NCI-H146 treated with DMSO at 0.1 percent for 48 hours (cell line): ENCODE measurements at regions not wholly inside any gene's neighbourhood (a gene's known extent, or its start where the extent isn't known, plus 50 kb on each side); places are given as distances from the start of the nearest gene placed in this dataset.

Source experiments
- DNase-seq: peaks from one replicate; lab custom pipeline; 2025; ENCODE audit not compliant: unreplicated experiment; lab: John Stamatoyannopoulos, UW

DNA sequence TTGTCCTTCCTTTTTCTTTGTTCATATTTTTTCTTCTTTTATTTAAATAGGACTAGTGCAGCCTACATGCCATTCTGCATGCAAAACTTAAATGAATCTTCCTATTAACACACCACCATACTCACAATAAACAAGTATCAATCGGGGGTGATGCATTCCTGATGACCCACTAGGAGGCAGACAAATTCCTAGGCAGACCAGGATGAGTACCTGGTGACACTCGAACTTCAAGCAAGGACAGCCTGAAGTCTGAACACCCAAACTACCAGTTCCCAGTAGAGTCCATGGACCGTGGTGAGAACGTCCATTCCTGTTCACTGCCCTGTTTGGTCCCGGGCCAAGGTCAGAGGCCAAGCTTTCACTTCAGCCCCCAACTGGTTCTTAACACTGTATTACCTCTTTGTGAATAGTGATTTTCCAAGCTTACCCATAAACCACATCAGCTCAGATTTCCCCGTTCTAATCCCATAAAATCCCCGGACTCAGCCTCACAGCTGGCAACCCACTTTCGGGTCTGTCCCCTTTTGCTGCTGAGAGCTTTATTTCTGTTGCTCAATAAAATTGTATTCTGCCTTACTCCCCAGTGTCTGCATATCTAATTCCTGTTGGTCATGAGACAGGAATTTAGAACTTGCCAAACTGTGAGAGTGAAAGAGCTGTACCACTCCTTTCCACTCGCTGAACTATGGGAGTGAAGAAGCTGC, 1286.6 kb downstream of the FSTL5 start:
- no peak for DNase-seq

DNA sequence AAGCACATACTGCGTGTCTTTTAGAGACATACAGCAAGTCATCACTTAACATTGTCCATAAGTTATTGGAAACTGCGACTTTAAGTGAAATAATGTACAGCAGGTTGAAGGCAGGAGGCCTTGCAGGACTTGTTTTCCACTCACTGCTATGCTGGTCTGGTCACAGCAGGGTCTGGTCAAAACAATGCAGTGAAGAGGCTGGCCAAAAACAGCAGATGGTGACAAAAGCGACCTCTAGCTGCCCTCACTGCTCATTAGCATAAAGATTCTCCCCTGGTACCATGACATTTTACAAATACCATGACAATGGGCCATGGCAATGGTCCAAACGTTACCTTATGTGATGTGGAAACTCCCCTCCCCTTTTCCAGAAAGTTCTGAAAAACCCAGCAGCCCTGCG, 1283.6 kb downstream of the FSTL5 start:
- DNase-seq: no peak

DNA sequence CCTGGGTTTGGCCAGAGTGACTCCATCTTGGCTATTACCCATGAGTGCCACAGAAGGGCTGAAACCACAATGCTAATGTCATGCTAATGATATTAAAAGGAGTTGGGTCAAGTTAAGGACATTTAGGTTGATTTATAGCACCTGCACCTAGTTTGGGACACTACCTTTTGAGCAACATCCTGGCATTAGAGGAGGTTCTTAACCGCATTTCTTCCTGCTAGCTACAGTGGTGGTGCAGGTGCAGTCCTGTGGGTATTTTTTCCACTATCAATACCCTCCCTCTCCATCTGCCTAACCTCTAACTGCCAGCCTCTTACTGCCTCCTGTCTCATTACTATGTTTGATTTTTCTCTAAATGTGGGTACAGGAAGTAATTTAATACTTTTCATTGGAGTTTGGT, 1276.1 kb downstream of the FSTL5 start:
- no peak for DNase-seq

DNA sequence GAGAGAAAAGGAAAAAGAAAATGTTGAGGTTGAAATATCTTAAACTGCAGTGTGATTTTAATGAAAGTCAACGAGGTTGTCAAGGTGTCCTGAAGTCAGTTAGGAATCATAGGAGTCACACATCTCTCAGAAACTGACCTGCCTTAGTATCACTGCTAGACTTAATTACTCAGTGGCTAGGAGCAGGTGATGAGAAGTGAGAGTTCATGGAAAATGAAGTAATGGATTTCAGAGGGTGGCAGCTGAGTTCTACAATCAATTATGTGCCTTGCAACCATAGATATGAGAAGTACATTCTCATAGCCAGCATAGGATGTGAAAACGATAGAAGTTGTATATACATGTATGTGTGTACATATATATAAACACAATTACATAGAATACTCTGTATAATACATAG, 1269.7 kb downstream of the FSTL5 start:
- no peak for DNase-seq

DNA sequence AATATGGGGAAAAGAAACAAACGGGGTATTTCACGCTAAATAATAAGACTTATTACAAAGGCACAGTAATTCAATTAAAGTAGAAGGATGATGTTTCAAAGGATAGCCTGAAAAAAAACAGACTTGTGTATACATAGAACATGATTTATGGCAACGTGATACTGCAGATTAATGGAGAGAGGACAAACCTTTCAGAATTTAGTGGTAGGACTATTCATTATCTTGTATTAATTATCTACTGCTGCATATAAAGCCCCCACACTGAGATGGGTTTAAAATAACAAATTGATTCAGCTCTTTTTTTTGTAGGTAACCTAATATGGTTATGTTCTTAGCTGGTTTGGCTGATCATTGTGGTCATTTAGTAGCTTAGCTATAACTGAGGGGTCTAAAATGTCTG, 1269.0 kb downstream of the FSTL5 start:
- DNase-seq: no peak

DNA sequence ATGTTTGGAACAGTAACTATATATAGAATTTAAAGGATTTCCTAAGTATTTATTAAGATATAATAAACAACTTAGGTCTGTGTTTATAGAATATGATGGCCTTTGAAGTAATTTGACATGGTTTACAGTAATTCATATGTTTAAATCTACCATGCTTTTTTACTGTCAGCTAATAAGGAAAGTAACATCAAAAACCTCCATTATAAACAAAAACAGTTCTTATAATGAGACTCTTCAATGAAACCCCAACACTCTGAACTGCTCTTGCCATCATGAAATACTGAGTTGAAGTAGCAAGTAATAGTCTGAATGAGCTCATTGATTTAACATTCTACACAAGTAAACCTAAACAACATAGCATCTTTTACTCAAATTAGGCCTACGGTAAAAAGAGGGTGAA, 1236.5 kb downstream of the FSTL5 start:
- no peak for DNase-seq

DNA sequence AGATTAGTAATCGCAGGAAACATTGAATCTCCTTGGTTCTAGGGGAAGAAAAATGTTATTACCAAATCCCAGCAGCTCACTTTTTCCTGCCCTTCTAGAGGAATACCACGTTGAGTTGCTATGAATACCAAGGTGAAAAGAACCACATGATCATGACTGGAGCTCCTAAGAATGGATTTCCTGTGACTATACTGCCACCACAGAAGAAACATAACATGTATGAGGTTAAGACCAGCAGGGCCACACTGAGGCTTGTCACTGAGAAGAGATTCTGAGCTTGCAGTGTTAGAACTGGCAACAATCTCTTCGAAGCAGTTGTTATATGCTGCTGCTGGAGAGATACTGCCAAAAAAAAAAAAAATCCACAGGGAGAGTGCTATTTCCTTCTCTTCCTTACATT, 1235.3 kb downstream of the FSTL5 start:
- no peak for DNase-seq

DNA sequence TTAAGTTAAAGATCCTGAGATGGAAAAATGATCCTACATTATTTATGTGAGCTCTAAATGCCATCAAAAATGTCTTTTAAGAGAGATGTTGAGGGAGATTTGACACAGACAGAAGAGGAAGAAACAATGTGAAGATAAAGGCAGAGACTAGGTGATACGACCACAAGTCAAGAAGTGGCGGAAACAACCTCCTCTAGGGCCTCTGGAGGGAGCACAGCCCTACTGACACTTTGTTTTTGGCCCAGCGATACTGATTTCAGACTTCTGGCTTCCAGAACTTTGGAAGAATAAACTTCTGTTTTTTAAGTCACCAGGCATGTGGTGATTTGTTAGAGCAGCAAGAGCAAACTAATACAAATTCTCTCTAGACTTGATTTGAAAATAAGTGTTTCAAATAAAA, 1216.1 kb downstream of the FSTL5 start:
- no peak for DNase-seq

DNA sequence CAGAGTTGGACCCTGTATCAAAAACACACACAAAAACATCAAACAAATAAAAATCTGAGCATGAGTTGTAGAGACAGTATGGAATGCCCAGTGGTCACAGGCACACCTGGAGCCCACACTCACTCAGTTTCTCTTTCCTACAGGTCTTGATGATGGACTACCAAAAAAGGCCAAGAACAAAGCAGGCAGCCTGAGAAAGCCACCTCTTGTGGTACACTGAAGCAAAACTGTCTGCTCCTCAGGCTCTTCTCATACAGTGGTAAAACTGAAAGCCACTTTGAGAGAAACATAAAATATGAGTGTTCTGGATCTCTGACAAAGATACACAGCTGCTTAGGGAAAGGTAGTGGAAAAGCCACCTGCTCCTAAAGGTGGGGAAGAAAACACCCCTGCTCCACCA, 1206.9 kb downstream of the FSTL5 start:
- no peak for DNase-seq

DNA sequence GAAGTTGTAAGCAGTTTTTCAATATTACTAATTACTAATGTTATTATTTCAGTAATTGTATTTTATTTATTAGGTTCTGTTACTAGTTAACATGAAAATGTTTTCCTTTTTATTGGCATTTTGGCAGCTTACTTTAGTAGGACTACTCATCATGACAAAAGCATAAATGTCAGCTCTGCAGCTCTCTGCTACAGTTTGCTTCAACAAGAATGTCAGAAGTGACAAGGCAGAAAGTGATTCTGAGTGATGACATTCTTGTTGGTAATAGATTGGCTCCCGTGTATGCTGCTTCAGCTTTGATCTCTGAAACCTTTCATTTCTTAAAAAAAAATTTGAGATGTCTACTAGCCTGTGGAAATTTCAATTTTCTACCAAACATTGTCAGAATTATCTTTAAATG, 1193.9 kb downstream of the FSTL5 start:
- no peak for DNase-seq

DNA sequence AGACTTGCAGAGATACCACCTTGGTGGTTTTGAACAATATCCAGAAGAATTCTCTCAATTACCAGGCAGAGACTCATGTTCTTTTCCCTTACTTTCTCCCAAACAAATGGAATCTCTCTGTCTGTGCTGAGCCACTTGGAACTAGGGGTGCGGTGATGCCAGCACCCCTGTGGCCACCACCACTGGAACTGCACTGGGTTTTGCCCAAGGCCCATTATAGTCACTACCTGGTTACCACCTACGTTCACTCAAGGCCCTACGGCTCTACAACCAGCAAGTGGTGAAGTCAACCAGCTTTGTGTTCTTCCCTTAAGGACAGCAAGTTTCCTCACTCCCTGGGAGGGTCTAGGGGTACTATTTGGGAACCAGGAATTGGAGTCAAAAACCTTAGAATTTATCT, 1183.7 kb downstream of the FSTL5 start:
- DNase-seq: no peak

DNA sequence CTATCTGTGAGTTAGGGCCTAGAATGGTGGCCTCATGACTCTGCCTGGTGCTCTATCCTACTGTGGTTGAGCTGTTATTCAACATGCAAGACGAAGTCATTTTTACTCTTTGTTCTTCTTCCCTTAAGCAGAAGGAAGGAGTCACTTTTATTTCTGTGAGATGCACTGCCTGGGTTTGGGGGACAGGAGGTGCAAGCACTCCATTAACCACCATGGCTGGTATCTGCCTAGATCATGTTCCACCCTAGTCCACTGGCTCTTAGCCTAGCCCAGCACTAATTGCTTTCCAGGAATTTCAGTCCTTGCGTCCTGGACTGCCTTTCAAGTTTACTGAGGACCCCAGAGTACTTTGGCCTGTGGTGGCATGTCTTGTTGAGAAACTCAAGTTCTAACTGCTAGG, 1182.7 kb downstream of the FSTL5 start:
- DNase-seq: no peak

DNA sequence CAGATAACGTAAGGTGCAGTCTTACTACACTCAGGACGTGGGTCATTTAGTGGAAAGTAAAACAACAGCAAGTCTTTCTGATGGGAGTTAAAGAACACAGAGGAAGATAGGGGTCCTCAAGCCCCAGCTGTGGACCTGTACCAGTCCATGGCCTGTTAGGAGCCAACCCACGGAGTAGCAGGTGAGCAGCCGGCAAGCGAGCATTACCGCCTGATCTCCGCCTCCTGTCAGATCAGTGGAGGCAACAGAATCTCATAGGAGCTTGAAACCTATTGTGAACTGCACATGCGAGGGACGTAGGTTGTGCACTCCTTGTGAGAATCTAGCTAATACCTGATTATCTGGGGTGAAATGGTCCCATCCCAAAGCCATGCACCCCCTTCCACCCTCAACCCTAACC, 1180.8 kb downstream of the FSTL5 start:
- DNase-seq: no peak

DNA sequence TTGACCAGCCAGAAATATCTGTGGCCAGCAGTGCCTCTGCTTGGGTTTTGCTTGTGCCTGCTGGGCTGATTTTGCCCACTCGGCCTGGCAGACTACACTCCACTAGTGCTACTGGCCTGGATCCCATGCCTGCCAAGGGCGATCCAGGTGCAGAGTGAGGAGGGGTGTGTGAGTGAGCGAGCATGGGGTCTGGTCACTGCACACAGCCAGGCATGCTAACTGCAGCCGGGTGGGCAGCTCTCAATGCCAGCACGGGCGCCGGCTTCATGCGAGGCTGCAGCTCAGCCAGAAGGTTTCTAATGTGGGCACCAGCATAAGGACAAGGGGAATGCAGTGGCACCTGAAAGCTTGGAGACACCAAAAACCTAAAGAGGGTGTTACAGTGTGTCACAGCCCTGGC, 1161.4 kb downstream of the FSTL5 start:
- DNase-seq: no peak

DNA sequence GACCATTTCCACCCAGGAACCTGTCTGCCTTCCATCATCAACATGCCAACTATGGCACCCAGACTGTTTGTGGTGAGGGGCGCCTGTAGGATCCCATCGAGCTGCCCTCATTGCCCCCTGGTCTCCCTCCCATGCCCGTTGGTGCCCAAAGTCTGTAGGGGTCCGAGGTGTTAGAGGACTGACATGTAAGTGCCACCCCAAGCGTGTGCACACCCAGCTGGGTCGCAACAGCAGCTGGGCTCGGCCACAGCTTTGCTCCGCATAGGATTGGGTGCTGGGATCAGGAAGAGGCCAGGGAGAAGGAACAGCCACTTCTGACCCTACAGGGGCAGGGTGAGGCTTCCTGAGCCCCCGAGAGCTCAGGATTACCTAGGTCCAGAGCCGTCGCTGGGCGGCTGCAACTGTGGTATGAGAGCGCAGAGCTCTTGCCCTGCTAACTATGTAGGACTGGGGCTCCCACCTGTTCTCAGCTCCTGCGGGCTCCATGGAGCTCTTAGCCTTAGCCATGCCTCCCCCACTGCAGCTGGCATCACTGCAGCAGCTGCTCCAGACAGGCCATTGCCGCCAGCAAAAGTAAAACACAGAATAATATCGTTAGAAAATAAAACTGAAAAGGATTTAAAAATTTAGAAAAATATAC, 1160.3 kb downstream of the FSTL5 start:
- no peak for DNase-seq

DNA sequence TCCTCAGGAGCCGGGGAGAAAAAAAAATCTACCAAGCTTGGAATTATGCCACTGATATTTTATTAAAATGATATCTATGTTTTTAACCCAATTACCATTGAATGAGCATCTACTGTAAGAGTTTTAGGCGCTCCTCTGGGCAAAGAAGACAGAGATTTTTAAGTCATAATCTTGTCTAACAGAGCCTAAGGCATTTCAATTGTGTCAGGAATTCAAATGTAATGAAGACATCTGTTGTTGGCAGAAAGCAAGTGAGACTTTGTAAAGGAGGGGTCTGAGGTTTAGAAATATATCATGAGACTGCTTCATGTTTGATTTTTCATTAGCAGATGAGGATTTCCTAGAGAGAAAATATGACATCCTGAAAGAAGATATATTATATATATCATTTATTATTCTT, 1158.1 kb downstream of the FSTL5 start:
- no peak for DNase-seq

DNA sequence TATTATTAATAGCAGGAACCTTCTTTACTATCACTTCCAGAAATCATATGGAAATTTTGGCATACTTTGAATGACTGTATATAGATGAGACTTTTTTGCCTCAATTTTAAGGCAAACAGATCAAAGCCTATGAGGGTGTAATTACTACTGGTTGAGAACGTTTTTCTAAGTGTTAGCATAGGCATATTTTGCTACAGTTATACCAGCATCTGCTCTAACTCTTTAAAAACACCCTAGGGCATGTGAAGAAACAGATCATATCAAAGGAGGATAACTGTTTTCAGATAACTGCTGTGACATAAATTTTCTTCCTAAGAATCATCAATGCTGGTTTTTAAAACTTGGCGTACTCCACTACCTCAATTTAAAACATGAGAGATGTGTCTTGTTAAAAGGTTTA, 1155.3 kb downstream of the FSTL5 start:
- no peak for DNase-seq

DNA sequence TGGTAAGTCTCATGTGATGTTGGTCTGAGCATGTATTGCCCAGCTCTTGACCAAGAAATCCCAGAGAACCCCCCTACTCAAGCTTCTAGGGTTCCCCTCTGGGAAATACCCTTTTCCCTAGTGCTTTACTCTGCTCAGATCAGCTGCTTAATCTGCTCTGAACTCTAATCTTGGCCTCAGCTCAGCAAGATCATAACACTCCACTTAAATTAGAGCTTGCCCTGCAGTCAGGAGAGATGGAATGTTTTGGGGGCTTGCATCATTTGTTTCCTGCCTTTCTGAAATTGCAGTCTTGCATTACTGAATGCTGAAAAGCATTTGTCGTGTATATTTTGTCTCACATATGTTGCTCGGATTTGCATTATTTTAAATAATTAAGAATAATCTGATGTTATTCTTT, 1153.6 kb downstream of the FSTL5 start:
- DNase-seq: no peak
